HFFc6 (cell line): ENCODE measurements at regions not wholly inside any gene's neighbourhood (a gene's known extent, or its start where the extent isn't known, plus 50 kb on each side); places are given as distances from the start of the nearest gene placed in this dataset.

ENCODE experiments used
- DNase-seq: peaks from one replicate; pipeline ENCODE4 v3.0.0-alpha.2; 2018
- H3K27ac Mint-ChIP-seq: 2 replicates; pipeline ENCODE4 v1.8.0; 2020; ENCODE audit warnings: mild to moderate bottlenecking, mixed read lengths
- H3K27me3 Mint-ChIP-seq: 2 replicates; pipeline ENCODE4 v1.8.0; 2021; ENCODE audit warnings: mild to moderate bottlenecking, moderate library complexity, mixed read lengths; ENCODE audit not compliant: insufficient read depth
- H3K36me3 Mint-ChIP-seq: 2 replicates; pipeline ENCODE4 v1.8.0; 2021; ENCODE audit warnings: low read depth, mixed read lengths
- H3K4me1 Mint-ChIP-seq: 2 replicates; pipeline ENCODE4 v1.8.0; 2020; ENCODE audit warnings: low read depth, mixed read lengths
- H3K4me3 Mint-ChIP-seq: 2 replicates; pipeline ENCODE4 v1.8.0; 2020; ENCODE audit warnings: mild to moderate bottlenecking, moderate library complexity, mixed read lengths
- H3K9me3 Mint-ChIP-seq: 2 replicates; pipeline ENCODE4 v1.8.0; 2020; ENCODE audit warnings: mild to moderate bottlenecking, mixed read lengths
- TF ChIP-seq, protein P1 (sequence below): fragments of 200-600 bp; sonication (generic); IDR thresholded peaks from 2 replicates; pipeline ENCODE4 v1.5.0; 2021; ENCODE audit warnings: antibody characterized with exemption, mild to moderate bottlenecking

DNA sequence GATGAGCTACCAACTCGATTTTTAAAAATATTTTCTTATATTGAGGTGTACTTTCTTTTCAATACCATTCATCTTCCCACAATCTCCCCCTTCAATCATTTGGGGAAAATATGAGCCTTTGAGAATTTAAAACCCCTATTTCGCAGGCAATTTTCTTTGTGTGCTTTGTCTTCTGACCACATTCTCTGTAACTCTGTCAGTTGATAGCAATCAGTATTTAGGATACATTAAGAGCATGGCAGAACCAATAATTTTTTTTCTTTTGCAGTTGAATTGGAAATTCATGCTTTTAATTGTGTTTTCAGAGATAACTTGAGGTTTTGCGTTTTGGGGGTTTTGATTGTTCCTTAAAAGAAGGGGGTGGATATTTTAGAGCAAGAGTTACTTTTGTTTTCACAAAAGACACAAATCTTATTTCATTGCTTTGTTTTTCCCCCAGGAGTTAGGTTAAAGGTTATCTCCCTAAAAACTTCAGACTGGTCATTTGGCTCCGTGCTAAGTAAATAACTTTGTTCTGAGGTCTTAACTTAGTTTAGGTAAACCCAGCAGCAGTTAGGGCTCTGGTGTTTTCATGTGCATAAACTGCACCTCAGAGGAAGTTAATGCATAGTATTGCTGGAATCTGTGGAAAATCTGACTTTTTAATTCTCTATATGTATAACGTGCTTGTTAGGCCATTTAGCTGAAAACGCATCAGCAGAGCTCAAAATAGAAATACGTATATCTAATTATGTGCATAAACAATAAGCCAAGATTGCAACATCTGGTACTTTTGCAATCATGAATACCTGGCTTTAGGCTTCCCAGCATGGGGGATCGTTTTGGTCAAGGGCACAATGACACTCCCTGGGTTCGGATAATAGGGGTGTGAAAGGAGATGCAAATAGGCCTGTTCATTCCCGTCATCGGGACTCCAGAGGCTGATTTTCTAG, 676.4 kb upstream of the ANKRD30A start:
- Mint-ChIP-seq H3K4me1 (no peaks in the 10 kb centered on the region), H3K27ac (no peak overlapping the region), H3K36me3 (no peaks in the 10 kb centered on the region), H3K4me3 (no peak overlapping the region), H3K27me3 (peaks cover 2% of the 10 kb centered on the region; the same call in 1 of the 2 replicates), H3K9me3 (peaks cover 4% of the 10 kb centered on the region; the same call in 1 of the 2 replicates)
- TF ChIP-seq, protein P1, sequence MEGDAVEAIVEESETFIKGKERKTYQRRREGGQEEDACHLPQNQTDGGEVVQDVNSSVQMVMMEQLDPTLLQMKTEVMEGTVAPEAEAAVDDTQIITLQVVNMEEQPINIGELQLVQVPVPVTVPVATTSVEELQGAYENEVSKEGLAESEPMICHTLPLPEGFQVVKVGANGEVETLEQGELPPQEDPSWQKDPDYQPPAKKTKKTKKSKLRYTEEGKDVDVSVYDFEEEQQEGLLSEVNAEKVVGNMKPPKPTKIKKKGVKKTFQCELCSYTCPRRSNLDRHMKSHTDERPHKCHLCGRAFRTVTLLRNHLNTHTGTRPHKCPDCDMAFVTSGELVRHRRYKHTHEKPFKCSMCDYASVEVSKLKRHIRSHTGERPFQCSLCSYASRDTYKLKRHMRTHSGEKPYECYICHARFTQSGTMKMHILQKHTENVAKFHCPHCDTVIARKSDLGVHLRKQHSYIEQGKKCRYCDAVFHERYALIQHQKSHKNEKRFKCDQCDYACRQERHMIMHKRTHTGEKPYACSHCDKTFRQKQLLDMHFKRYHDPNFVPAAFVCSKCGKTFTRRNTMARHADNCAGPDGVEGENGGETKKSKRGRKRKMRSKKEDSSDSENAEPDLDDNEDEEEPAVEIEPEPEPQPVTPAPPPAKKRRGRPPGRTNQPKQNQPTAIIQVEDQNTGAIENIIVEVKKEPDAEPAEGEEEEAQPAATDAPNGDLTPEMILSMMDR: no peak
- no peak for DNase-seq

DNA sequence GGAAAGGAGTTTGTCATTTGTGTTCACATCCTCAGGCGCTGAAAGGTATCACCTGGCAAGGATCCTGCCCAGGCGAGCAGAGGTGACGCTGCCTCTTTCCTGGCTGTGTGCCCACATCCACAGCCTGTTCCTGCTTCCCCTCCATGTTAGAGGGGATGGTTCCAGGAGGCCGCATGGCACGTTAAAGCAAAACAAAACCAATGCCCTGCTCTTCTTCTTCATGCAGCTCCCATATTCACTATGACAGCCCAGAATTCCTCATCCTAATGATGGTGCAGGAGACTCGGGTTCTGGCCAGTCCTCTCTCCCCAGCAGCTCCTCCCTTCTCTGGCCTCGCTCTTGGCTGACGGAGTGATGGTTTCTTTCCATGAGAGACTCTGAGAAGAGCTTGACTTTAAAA, 678.5 kb upstream of the ANKRD30A start:
- H3K4me3 Mint-ChIP-seq: no peak overlapping the region
- peaks cover 4% of the 10 kb centered on the region for H3K9me3 Mint-ChIP-seq
- H3K27me3 Mint-ChIP-seq: peaks cover 2% of the 10 kb centered on the region; the same call in 1 of the 2 replicates
- no peak for DNase-seq
- TF ChIP-seq, protein P1: no peak
- no peaks in the 10 kb centered on the region for H3K36me3 Mint-ChIP-seq
- H3K27ac Mint-ChIP-seq: no peak overlapping the region
- H3K4me1 Mint-ChIP-seq: no peaks in the 10 kb centered on the region

DNA sequence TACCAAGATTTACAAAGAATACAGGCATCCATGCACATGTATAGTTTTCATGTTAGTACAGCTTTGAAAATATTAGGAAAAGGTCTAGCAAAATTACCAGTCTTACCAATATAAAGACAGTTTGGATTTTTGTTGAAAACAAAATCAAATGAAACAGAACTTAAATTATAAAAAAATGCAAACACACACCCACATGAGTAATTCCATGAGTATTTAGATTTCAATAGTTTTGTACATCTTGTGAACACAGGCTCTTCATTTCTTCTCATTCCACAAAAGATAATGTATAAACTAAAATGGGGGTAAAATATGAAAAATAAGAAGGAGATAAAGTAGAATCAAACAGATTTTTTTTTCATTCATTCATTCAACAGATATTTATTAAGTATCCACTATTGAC, 682.2 kb upstream of the ANKRD30A start:
- Mint-ChIP-seq H3K27ac (no peak overlapping the region), H3K36me3 (no peaks in the 10 kb centered on the region; the same call in 1 of the 2 replicates), H3K9me3 (peaks cover 11% of the 10 kb centered on the region), H3K27me3 (no peaks in the 10 kb centered on the region), H3K4me1 (no peaks in the 10 kb centered on the region), H3K4me3 (no peak overlapping the region)
- TF ChIP-seq, protein P1: no peak
- no peak for DNase-seq

DNA sequence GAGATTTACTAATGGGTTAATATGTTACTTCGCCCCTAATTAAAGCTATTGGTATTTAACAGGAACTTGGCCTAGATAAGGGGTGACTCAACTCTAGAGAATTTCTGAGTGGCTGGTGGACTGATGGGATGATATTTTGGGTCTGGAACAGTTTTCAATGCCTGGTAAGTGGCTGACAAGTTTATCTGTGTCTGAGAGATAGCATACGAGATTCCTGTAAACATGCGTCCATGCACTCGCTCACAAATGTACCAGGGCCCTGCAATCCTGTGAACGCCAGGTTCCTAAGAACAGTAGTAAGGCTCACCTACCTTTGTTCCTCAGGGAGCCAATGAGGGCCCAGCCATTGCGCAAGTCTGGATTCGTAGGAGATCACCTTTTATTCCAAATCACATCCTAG, 683.8 kb upstream of the ANKRD30A start:
- Mint-ChIP-seq H3K36me3 (no peaks in the 10 kb centered on the region; the same call in 1 of the 2 replicates), H3K27me3 (no peaks in the 10 kb centered on the region), H3K4me1 (no peaks in the 10 kb centered on the region), H3K27ac (no peak overlapping the region), H3K9me3 (peaks cover 22% of the 10 kb centered on the region), H3K4me3 (no peak overlapping the region)
- TF ChIP-seq, protein P1: no peak
- DNase-seq: no peak

DNA sequence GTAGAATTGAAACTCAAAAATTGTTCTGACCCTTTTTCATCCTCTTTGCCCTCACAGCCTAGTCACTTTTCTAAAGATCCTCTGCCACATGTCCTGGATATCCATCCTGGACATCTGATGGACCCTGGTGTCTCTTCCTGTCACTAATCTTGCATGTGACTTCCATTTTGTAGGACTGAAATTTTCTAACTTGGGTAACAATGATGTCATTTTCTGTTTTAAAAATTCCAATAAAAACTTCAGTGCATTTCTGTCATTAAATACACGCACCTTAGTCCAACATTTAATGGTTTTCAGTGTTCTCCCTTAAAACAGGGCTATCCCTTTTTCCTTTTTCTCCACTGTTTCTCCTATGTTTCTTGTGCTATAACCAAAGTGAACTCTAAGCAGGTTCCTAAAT, 684.9 kb upstream of the ANKRD30A start:
- no peak for DNase-seq
- H3K27me3 Mint-ChIP-seq: no peaks in the 10 kb centered on the region
- no peak overlapping the region for H3K4me3 Mint-ChIP-seq
- H3K4me1 Mint-ChIP-seq: no peaks in the 10 kb centered on the region
- no peaks in the 10 kb centered on the region; the same call in 1 of the 2 replicates for H3K36me3 Mint-ChIP-seq
- peaks cover 23% of the 10 kb centered on the region for H3K9me3 Mint-ChIP-seq
- H3K27ac Mint-ChIP-seq: no peak overlapping the region
- TF ChIP-seq, protein P1: no peak
